GM19240 (cell line): ENCODE measurements at regions not wholly inside any gene's neighbourhood (a gene's known extent, or its start where the extent isn't known, plus 50 kb on each side); places are given as distances from the start of the nearest gene placed in this dataset.

ENCODE experiments used
- DNase-seq: peaks from one replicate; pipeline ENCODE4 v3.0.0; 2011; ENCODE audit warnings: low spot score; ENCODE audit not compliant: insufficient read length

- no peak for DNase-seq
Measured at GRCh38 chr3:27591312-27592210, 107.4 kb upstream of the SLC4A7 start.

GRCh38 chr3:27590437-27591298 is 106.5 kb upstream of the SLC4A7 start:
- no peak for DNase-seq

- no peak for DNase-seq
Measured at GRCh38 chr3:27589795-27590194, 105.6 kb upstream of the SLC4A7 start.

GRCh38 chr3:27585429-27585828 is 101.2 kb upstream of the SLC4A7 start:
- no peak for DNase-seq

- DNase-seq = no peak
Measured at GRCh38 chr3:27584874-27585273, 100.7 kb upstream of the SLC4A7 start.

GRCh38 chr3:27581852-27582251 is 97.7 kb upstream of the SLC4A7 start:
- DNase-seq = no peak

GRCh38 chr3:27578032-27578431 is 93.8 kb upstream of the SLC4A7 start:
- DNase-seq = no peak

- no peak for DNase-seq
Measured at GRCh38 chr3:27577504-27577903, 93.3 kb upstream of the SLC4A7 start.

GRCh38 chr3:27576171-27576570 is 92.0 kb upstream of the SLC4A7 start:
- no peak for DNase-seq

GRCh38 chr3:27575499-27575898 is 91.3 kb upstream of the SLC4A7 start:
- no peak for DNase-seq

GRCh38 chr3:27574438-27574795 is 90.2 kb upstream of the SLC4A7 start:
- no peak for DNase-seq

GRCh38 chr3:27573780-27574437 is 89.7 kb upstream of the SLC4A7 start:
- no peak for DNase-seq

GRCh38 chr3:27573138-27573537 is 89.0 kb upstream of the SLC4A7 start:
- no peak for DNase-seq

- no peak for DNase-seq
Measured at GRCh38 chr3:27571345-27571744, 87.2 kb upstream of the SLC4A7 start.

GRCh38 chr3:27570421-27571106 is 86.4 kb upstream of the SLC4A7 start:
- no peak for DNase-seq

- no peak for DNase-seq
Measured at GRCh38 chr3:27568393-27568792, 84.2 kb upstream of the SLC4A7 start.

GRCh38 chr3:27567251-27567650 is 83.1 kb upstream of the SLC4A7 start:
- no peak for DNase-seq

- DNase-seq = no peak
Measured at GRCh38 chr3:27565201-27565852, 81.1 kb upstream of the SLC4A7 start.

- no peak for DNase-seq
Measured at GRCh38 chr3:27561576-27561975, 77.4 kb upstream of the SLC4A7 start.

- DNase-seq = no peak
Measured at GRCh38 chr3:27560484-27561056, 76.4 kb upstream of the SLC4A7 start.
